SK-N-MC (cell line): ENCODE measurements at regions not wholly inside any gene's neighbourhood (a gene's known extent, or its start where the extent isn't known, plus 50 kb on each side); places are given as distances from the start of the nearest gene placed in this dataset.
"Not testable (repeated sequence)": the region's sequence is repeated elsewhere in the genome, so short reads cannot be mapped to it uniquely, and the experiment has no call there.

Experiments used
- DNase-seq: peaks from one replicate; pipeline ENCODE4 v3.0.0-alpha.2; 2011; ENCODE audit warnings: low read depth, low spot score
- H3K27ac ChIP-seq: fragments of 200-600 bp; sonication (generic); 2 replicates; pipeline ENCODE4 v1.5.1; 2016; ENCODE audit warnings: mixed run types
- H3K36me3 ChIP-seq: fragments of 200-600 bp; sonication (generic); 2 replicates; pipeline ENCODE4 v1.6.1; 2017; ENCODE audit warnings: antibody characterized with exemption, low read length, mixed read lengths; ENCODE audit not compliant: insufficient read depth
- H3K4me3 ChIP-seq: fragments of 200-600 bp; sonication (generic); 2 replicates; pipeline ENCODE4 v1.5.1; 2016
- H3K9ac ChIP-seq: fragments of 200-600 bp; sonication (generic); 2 replicates; pipeline ENCODE4 v1.8.0; 2017; ENCODE audit warnings: mixed run types, mixed read lengths; ENCODE audit not compliant: insufficient read length
- H3K9me3 ChIP-seq: fragments of 200-600 bp; sonication (generic); 2 replicates; pipeline ENCODE4 v1.6.1; 2017; ENCODE audit warnings: low read depth, mild to moderate bottlenecking, antibody characterized with exemption, low read length, moderate library complexity, mixed read lengths
- EZH2 ChIP-seq: fragments of 200-600 bp; sonication (generic); IDR thresholded peaks from one replicate; pipeline ENCODE4 v1.6.1; 2017; ENCODE audit warnings: antibody characterized with exemption
- FOXP2 ChIP-seq: optimal IDR thresholded peaks from 2 replicates; pipeline ENCODE3; 2011; ENCODE audit warnings: mild to moderate bottlenecking, moderate library complexity; ENCODE audit not compliant: insufficient read depth; ENCODE audit errors: extremely low read length, control extremely low read depth
- POLR2AphosphoS5 ChIP-seq: IDR thresholded peaks from 2 replicates; pipeline ENCODE4 v1.6.1; 2012; ENCODE audit warnings: mild to moderate bottlenecking, low read depth, low read length, borderline replicate concordance

GRCh38 chr4:8681391-8681790 lies 88.8 kb downstream of the CPZ start:
- no peak overlapping the region for H3K9ac ChIP-seq
- no peak overlapping the region for H3K4me3 ChIP-seq
- no peaks in the 10 kb centered on the region for H3K36me3 ChIP-seq
- no peak for DNase-seq
- no peak overlapping the region for H3K27ac ChIP-seq
- no peak for TF ChIP-seq FOXP2
- TF ChIP-seq EZH2 = no peak
- TF ChIP-seq POLR2AphosphoS5 = no peak
- H3K9me3 ChIP-seq = no peaks in the 10 kb centered on the region

GRCh38 chr4:8679032-8679431 lies 86.5 kb downstream of the CPZ start:
- Histone ChIP-seq H3K9ac (no peak overlapping the region), H3K4me3 (no peak overlapping the region)
- no peak for TF ChIP-seq EZH2
- TF ChIP-seq POLR2AphosphoS5 = no peak
- TF ChIP-seq FOXP2 = no peak

GRCh38 chr4:8676676-8677075 lies 84.1 kb downstream of the CPZ start:
- Histone ChIP-seq H3K9me3 (no peaks in the 10 kb centered on the region), H3K27ac (no peak overlapping the region), H3K4me3 (no peak overlapping the region), H3K36me3 (no peaks in the 10 kb centered on the region), H3K9ac (no peak overlapping the region)
- TF ChIP-seq FOXP2 (no peak), POLR2AphosphoS5 (no peak), EZH2 (no peak)
- no peak for DNase-seq

More at GRCh38 chr4:8679032-8679431, 86.5 kb downstream of the CPZ start:
- DNase-seq = no peak
- Histone ChIP-seq H3K36me3 (no peaks in the 10 kb centered on the region), H3K9me3 (no peaks in the 10 kb centered on the region), H3K27ac (no peak overlapping the region)

GRCh38 chr4:8675906-8676305 lies 83.3 kb downstream of the CPZ start:
- Histone ChIP-seq H3K9ac (no peak overlapping the region), H3K27ac (no peak overlapping the region), H3K4me3 (no peak overlapping the region), H3K36me3 (no peaks in the 10 kb centered on the region), H3K9me3 (no peaks in the 10 kb centered on the region)
- TF ChIP-seq EZH2 = no peak
- no peak for DNase-seq

- no peak for DNase-seq
- no peak overlapping the region for H3K9ac ChIP-seq
- H3K27ac ChIP-seq = no peak overlapping the region
- TF ChIP-seq FOXP2 (no peak), EZH2 (no peak), POLR2AphosphoS5 (no peak)
- H3K9me3 ChIP-seq = no peaks in the 10 kb centered on the region
- no peak overlapping the region for H3K4me3 ChIP-seq
- H3K36me3 ChIP-seq = no peaks in the 10 kb centered on the region
These were observed 82.8 kb downstream of the CPZ start for GRCh38 chr4:8675383-8675782.

GRCh38 chr4:8674311-8674885 lies 81.8 kb downstream of the CPZ start:
- no peak overlapping the region for H3K4me3 ChIP-seq
- TF ChIP-seq POLR2AphosphoS5 (no peak), FOXP2 (no peak), EZH2 (no peak)
- H3K27ac ChIP-seq = no peak overlapping the region
- H3K36me3 ChIP-seq = no peaks in the 10 kb centered on the region
- no peaks in the 10 kb centered on the region for H3K9me3 ChIP-seq
- H3K9ac ChIP-seq = no peak overlapping the region
- DNase-seq = no peak

GRCh38 chr4:8673106-8673505 lies 80.5 kb downstream of the CPZ start:
- not testable (repeated sequence) for H3K9ac ChIP-seq, DNase-seq, H3K4me3 ChIP-seq, H3K27ac ChIP-seq, H3K9me3 ChIP-seq, H3K36me3 ChIP-seq

GRCh38 chr4:8672486-8672885 lies 79.9 kb downstream of the CPZ start:
- no peak for DNase-seq
- H3K27ac ChIP-seq = no peak overlapping the region
- no peak overlapping the region for H3K4me3 ChIP-seq
- no peak overlapping the region for H3K9ac ChIP-seq
- no peaks in the 10 kb centered on the region for H3K36me3 ChIP-seq
- H3K9me3 ChIP-seq = no peaks in the 10 kb centered on the region
- TF ChIP-seq EZH2 (no peak), POLR2AphosphoS5 (no peak), FOXP2 (no peak)

DNA sequence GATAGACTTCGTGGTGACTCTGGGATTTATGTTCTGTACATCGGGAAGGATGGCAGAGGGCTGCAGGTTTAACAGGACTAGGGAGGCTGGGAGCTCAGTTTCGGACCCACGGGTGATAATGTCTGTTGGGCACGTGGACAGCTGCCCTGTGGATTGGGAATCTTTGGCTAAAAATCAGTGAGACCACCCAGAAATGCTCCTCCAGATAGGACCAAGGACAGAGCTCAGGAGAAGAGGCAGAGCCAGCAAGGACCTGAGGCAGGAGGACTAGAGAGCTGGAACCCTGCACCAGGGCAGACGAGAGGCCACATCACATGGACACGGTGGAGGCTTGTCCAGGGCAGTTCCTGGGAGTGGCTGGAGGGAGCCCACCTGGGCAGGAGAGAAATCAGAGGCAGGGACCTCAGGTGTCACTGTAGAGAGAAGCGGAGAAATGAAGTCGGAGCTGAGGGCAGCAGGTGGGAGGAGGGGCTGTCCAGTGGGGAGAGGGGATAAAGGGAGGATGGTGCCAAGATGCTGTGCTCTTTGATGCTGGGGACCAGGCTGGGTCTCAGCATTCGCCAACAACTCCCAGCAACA lies 79.2 kb downstream of the CPZ start:
- no peaks in the 10 kb centered on the region for H3K9me3 ChIP-seq
- TF ChIP-seq FOXP2 = no peak
- no peak for TF ChIP-seq EZH2
- no peak for TF ChIP-seq POLR2AphosphoS5
- no peaks in the 10 kb centered on the region for H3K36me3 ChIP-seq
- no peak overlapping the region for H3K27ac ChIP-seq
- no peak for DNase-seq
- H3K9ac ChIP-seq = no peak overlapping the region
- no peak overlapping the region for H3K4me3 ChIP-seq
